GM10248 (cell line): ENCODE measurements at regions not wholly inside any gene's neighbourhood (a gene's known extent, or its start where the extent isn't known, plus 50 kb on each side); places are given as distances from the start of the nearest gene placed in this dataset.
A peak's percentile ranks its signal among the peaks of the same experiment; 100 is the strongest.
"Not testable (repeated sequence)": the region's sequence is repeated elsewhere in the genome, so short reads cannot be mapped to it uniquely, and the experiment has no call there.

Source experiments
- CTCF ChIA-PET: fragments of 300-600 bp; sonication (Branson Sonifier 250); formaldehyde crosslinking; extraction: SDS; loops from one replicate; lab custom pipeline; 2021; ENCODE audit warnings: antibody characterized with exemption; lab: Yijun Ruan, JAX
- POLR2A ChIA-PET: fragments of 350-650 bp; sonication (Branson Sonifier 250); formaldehyde crosslinking; extraction: SDS; loops from one replicate; lab custom pipeline; 2020; ENCODE audit warnings: antibody characterized with exemption; lab: Yijun Ruan, JAX
- DNase-seq: peaks from one replicate; pipeline ENCODE4 v3.0.0; 2012; ENCODE audit errors: extremely low spot score
- TF ChIP-seq, protein P1 (sequence below): IDR thresholded peaks from 2 replicates; pipeline ENCODE4 v1.5.1; 2012; ENCODE audit warnings: mild to moderate bottlenecking, low read depth; ENCODE audit errors: extremely low read depth, missing control alignments, control extremely low read depth

DNA sequence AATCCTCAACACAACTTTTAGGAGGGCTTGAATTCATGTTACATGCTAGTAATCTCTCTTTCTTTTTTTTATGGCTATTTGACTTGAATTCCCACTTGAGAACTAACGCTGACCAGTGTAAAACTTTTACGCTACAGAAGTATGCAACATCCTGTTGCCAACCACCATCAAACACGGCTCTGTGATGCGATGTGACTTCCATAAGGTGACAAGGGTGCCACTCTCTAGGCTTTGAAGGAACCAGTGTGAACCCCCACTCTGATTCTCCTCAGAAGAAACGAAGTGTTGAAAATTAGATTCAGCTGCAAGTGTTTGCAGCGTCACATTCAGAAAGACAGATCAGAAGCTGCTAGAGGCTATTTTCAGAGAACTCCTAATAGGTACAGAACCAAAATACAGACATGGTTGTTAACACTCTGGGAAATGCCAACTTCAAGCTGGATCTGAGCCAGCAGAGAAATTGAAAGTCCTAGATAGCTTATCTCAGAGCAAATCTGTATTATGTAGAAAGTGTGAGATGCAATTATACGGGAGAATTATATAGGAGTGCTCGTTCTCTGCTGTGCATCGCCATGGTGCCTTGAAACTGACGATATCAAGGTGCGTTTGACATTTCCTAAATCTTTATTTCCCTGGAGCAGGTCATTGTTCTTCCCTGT is 271.2 kb downstream of the LPIN1 start:
- ChIA-PET CTCF (interaction anchor here (4.9 kb wide), 1 partner anchor 11 kb away, joined by 16 read pairs; no protein-coding TSS in a partner anchor), POLR2A (no interaction called here)
- TF ChIP-seq, protein P1, sequence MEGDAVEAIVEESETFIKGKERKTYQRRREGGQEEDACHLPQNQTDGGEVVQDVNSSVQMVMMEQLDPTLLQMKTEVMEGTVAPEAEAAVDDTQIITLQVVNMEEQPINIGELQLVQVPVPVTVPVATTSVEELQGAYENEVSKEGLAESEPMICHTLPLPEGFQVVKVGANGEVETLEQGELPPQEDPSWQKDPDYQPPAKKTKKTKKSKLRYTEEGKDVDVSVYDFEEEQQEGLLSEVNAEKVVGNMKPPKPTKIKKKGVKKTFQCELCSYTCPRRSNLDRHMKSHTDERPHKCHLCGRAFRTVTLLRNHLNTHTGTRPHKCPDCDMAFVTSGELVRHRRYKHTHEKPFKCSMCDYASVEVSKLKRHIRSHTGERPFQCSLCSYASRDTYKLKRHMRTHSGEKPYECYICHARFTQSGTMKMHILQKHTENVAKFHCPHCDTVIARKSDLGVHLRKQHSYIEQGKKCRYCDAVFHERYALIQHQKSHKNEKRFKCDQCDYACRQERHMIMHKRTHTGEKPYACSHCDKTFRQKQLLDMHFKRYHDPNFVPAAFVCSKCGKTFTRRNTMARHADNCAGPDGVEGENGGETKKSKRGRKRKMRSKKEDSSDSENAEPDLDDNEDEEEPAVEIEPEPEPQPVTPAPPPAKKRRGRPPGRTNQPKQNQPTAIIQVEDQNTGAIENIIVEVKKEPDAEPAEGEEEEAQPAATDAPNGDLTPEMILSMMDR = no peak
- no peak for DNase-seq

DNA sequence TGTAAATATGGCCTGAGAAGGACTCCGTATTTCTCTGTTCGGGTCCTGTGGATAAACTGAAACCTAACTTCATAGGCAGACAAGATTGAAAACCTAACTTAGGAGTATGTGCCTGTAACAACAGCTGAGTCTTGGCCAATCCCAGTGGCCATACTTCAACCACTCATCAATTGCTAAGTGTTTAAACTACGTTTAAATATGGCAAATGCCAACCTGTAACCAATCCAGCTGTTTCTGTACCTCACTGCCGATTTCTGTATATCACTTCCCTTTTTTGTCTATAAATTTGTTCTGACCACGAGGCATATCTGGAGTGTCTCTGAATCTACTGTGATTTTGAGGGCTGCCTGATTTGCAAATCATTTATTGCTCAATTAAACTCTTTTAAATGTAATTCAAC is 272.3 kb downstream of the LPIN1 start:
- DNase-seq, POLR2A ChIA-PET: not testable (repeated sequence)
- CTCF ChIA-PET = interaction anchor here (1.2 to 4.9 kb wide), 2 partner anchors 12 to 17 kb away, joined by 5 to 16 read pairs; no protein-coding TSS in a partner anchor

DNA sequence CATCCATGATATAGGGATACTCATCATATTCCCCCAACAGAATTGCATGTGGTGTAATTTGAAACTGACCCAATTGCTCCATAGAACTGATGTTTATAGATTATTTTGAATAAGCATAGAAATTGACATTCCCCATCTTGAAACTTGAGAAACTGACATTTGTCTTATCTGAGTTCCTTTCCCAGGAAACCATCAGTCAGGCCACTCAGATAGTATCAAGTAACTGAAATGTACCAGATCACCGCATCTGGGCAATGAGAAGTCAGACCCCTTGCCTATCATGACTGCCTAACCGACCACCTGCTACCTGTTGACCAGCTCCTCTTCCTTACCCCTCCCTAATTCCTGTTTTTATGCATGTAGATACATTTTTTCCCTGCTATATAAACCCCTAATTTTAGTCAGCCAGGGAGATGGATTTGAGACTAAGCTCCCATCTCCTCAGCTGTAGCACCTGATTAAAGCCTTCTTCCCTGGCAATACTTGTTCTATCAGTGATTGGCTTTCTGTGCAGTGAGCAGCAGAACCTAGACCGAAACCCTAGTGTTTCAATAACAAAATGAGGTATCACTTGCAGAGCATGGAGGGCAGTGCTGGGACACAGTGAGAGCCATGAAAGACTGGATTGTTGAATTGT is 274.5 kb downstream of the LPIN1 start:
- no peak for DNase-seq
- TF ChIP-seq, protein P1 = no peak
- ChIA-PET POLR2A (no interaction called here), CTCF (interaction anchor here (0.7 to 4.9 kb wide), 4 partner anchors 9 to 27 kb away, joined by 3 to 16 read pairs (median 4); no protein-coding TSS in a partner anchor)

DNA sequence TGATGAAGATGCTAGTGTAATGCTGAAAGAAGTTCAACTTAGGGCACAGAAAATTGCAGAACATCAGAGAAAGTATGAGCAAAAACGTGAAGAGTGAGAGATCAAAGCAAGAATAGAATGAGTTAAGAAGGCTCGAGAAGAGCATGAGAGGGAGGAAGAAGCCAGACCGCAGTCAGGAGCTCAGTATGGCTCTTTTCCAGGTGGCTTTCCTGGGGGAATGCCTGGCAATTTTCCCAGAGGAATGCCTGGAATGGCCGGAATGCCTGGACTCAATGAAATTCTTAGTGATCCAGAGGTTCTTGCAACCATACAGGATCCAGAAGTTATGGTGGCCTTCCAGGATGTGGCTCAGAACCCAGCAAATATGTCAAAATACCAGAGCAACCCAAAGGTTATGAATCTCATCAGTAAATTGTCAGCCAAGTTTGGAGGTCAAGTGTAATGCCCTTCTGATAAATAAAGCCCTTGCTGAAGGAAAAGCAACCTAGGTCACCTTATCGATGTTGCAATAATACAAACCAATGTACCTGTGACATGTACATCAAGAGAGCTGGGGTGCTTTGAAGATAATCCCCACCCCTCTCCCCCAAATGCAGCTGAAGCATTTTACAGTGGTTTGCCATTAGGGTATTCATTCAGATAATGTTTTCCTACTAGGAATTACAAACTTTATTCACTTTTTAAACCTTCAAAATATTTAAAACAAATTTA is 277.9 kb downstream of the LPIN1 start:
- DNase-seq, POLR2A ChIA-PET, CTCF ChIA-PET: not testable (repeated sequence)

DNA sequence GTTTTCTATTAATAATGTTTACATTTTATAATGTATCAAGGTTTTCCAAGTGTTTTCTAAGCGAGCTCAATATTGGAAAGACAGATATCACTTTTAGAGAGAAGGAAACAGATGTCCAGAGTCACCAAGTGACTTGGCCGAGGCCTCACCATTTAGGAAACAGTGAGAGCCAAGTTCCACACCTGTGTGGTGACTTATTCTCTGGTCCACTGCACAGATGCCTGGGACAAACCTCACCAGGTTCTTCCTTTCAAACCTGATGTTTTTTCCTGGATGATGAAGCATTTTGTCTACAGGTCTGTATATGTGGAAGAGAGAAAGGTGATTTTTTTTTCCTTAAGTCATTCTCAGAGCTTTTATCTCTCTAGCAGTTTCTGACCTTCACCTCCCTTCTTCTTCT is 280.7 kb downstream of the LPIN1 start:
- DNase-seq = no peak
- TF ChIP-seq, protein P1 = no peak
- ChIA-PET CTCF (interaction anchor here (1.0 kb wide), 1 partner anchor 13 kb away, joined by 3 read pairs; no protein-coding TSS in a partner anchor), POLR2A (no interaction called here)

DNA sequence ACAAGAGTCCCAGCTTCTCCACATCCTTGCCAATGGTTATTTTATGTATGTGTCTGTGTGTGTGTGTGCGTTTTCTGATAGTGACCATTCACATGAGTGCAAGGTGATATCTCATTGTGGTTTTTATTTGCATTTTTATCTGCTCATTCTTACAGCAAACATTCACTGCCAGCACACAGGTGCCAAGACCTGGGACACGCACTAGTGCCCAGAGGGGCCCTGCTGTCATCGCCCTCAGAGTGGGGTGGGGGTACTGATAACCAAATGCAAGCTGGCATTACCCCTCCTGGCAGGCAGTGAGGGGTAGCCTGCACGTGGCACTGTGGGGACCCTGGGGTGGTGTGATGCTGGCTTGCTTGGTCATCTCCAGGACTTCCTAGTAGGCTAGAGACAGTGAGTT is 285.4 kb downstream of the LPIN1 start:
- POLR2A ChIA-PET = no interaction called here
- DNase-seq = no peak

DNA sequence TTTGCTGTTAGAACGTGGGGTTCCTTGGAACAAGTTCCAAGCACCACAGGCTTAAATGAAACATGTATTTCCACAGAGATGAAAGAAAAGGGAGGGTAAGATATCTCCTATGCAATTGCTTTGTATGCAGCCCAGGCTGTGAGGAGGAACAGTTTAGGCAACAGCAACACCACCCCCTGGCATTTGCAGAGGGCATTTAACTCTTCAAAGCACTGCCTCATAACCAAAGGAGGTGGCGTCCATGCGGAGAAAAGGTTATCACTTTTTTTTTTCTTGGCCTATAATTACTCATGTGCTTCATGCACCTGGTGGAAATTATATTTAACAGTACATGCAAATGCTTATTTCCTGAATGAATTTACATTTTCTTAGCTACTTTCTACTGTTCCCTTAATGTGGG is 286.0 kb downstream of the LPIN1 start:
- peak; percentile 26 for DNase-seq
- TF ChIP-seq, protein P1 = peak; percentile 10
- POLR2A ChIA-PET = no interaction called here
- CTCF ChIA-PET = interaction anchor here (0.8 to 1.1 kb wide), 3 partner anchors 11 to 128 kb away, joined by 3 read pairs; no protein-coding TSS in a partner anchor

More for the DNA sequence above, 285.4 kb downstream of the LPIN1 start:
- CTCF ChIA-PET = interaction anchor here (0.9 kb wide), 1 partner anchor 128 kb away, joined by 3 read pairs; no protein-coding TSS in a partner anchor
- TF ChIP-seq, protein P1 = no peak
